SK-N-MC (cell line): ENCODE measurements at regions not wholly inside any gene's neighbourhood (a gene's known extent, or its start where the extent isn't known, plus 50 kb on each side); places are given as distances from the start of the nearest gene placed in this dataset.
"Not testable (repeated sequence)": the region's sequence is repeated elsewhere in the genome, so short reads cannot be mapped to it uniquely, and the experiment has no call there.

ENCODE experiments used
- DNase-seq: peaks from one replicate; pipeline ENCODE4 v3.0.0-alpha.2; 2011; ENCODE audit warnings: low read depth, low spot score
- H3K27ac ChIP-seq: fragments of 200-600 bp; sonication (generic); 2 replicates; pipeline ENCODE4 v1.5.1; 2016; ENCODE audit warnings: mixed run types
- H3K36me3 ChIP-seq: fragments of 200-600 bp; sonication (generic); 2 replicates; pipeline ENCODE4 v1.6.1; 2017; ENCODE audit warnings: antibody characterized with exemption, low read length, mixed read lengths; ENCODE audit not compliant: insufficient read depth
- H3K4me3 ChIP-seq: fragments of 200-600 bp; sonication (generic); 2 replicates; pipeline ENCODE4 v1.5.1; 2016
- H3K9ac ChIP-seq: fragments of 200-600 bp; sonication (generic); 2 replicates; pipeline ENCODE4 v1.8.0; 2017; ENCODE audit warnings: mixed run types, mixed read lengths; ENCODE audit not compliant: insufficient read length
- H3K9me3 ChIP-seq: fragments of 200-600 bp; sonication (generic); 2 replicates; pipeline ENCODE4 v1.6.1; 2017; ENCODE audit warnings: low read depth, mild to moderate bottlenecking, antibody characterized with exemption, low read length, moderate library complexity, mixed read lengths
- EZH2 ChIP-seq: fragments of 200-600 bp; sonication (generic); IDR thresholded peaks from one replicate; pipeline ENCODE4 v1.6.1; 2017; ENCODE audit warnings: antibody characterized with exemption
- FOXP2 ChIP-seq: optimal IDR thresholded peaks from 2 replicates; pipeline ENCODE3; 2011; ENCODE audit warnings: mild to moderate bottlenecking, moderate library complexity; ENCODE audit not compliant: insufficient read depth; ENCODE audit errors: extremely low read length, control extremely low read depth
- POLR2AphosphoS5 ChIP-seq: IDR thresholded peaks from 2 replicates; pipeline ENCODE4 v1.6.1; 2012; ENCODE audit warnings: mild to moderate bottlenecking, low read depth, low read length, borderline replicate concordance

GRCh38 chr4:95898226-95898625, 58.3 kb downstream of the PDHA2 start:
- Histone ChIP-seq H3K27ac (no peak overlapping the region), H3K9ac (no peak overlapping the region), H3K36me3 (no peaks in the 10 kb centered on the region), H3K4me3 (no peak overlapping the region), H3K9me3 (no peaks in the 10 kb centered on the region)
- no peak for DNase-seq
- TF ChIP-seq FOXP2, result no peak
- TF ChIP-seq EZH2, result no peak
- TF ChIP-seq POLR2AphosphoS5, result no peak

GRCh38 chr4:95909211-95909610, 69.3 kb downstream of the PDHA2 start:
- no peak for DNase-seq
- H3K27ac ChIP-seq, result no peak overlapping the region
- H3K36me3 ChIP-seq, result no peaks in the 10 kb centered on the region
- no peak for TF ChIP-seq FOXP2
- no peak for TF ChIP-seq POLR2AphosphoS5
- no peak for TF ChIP-seq EZH2
- H3K4me3 ChIP-seq, result no peak overlapping the region
- H3K9me3 ChIP-seq, result no peaks in the 10 kb centered on the region
- H3K9ac ChIP-seq, result no peak overlapping the region

- Histone ChIP-seq H3K9ac (no peak overlapping the region), H3K4me3 (no peak overlapping the region), H3K9me3 (no peaks in the 10 kb centered on the region), H3K36me3 (no peaks in the 10 kb centered on the region), H3K27ac (no peak overlapping the region)
- TF ChIP-seq POLR2AphosphoS5 (no peak), EZH2 (no peak), FOXP2 (no peak)
- no peak for DNase-seq
Observed at GRCh38 chr4:95910749-95911148, 70.9 kb downstream of the PDHA2 start.

- DNase-seq, result no peak
- no peak overlapping the region for H3K27ac ChIP-seq
- no peaks in the 10 kb centered on the region for H3K36me3 ChIP-seq
Observed at GRCh38 chr4:95921470-95921869, 81.6 kb downstream of the PDHA2 start.

GRCh38 chr4:95929448-95930064, 89.7 kb downstream of the PDHA2 start:
- Histone ChIP-seq H3K27ac (no peak overlapping the region), H3K9me3 (no peaks in the 10 kb centered on the region), H3K9ac (no peak overlapping the region), H3K4me3 (no peak overlapping the region), H3K36me3 (no peaks in the 10 kb centered on the region)
- no peak for DNase-seq
- TF ChIP-seq POLR2AphosphoS5 (no peak), EZH2 (no peak)

More at GRCh38 chr4:95921470-95921869, 81.6 kb downstream of the PDHA2 start:
- no peak overlapping the region for H3K4me3 ChIP-seq
- H3K9me3 ChIP-seq, result no peaks in the 10 kb centered on the region
- H3K9ac ChIP-seq, result no peak overlapping the region
- TF ChIP-seq POLR2AphosphoS5, result no peak
- no peak for TF ChIP-seq EZH2

GRCh38 chr4:95939141-95939540, 99.2 kb downstream of the PDHA2 start:
- Histone ChIP-seq H3K27ac (no peak overlapping the region), H3K4me3 (no peak overlapping the region), H3K9ac (no peak overlapping the region), H3K36me3 (no peaks in the 10 kb centered on the region), H3K9me3 (no peaks in the 10 kb centered on the region)
- no peak for DNase-seq
- no peak for TF ChIP-seq EZH2
- no peak for TF ChIP-seq FOXP2
- TF ChIP-seq POLR2AphosphoS5, result no peak

GRCh38 chr4:95949136-95949765, 109.4 kb downstream of the PDHA2 start:
- Histone ChIP-seq H3K27ac (no peak overlapping the region), H3K9me3 (no peaks in the 10 kb centered on the region)

GRCh38 chr4:95949808-95950207, 109.9 kb downstream of the PDHA2 start:
- Histone ChIP-seq H3K27ac (no peak overlapping the region), H3K9me3 (no peaks in the 10 kb centered on the region), H3K36me3 (no peaks in the 10 kb centered on the region), H3K9ac (no peak overlapping the region), H3K4me3 (no peak overlapping the region)
- TF ChIP-seq POLR2AphosphoS5 (no peak), EZH2 (no peak)
- no peak for DNase-seq

More at GRCh38 chr4:95949136-95949765, 109.4 kb downstream of the PDHA2 start:
- Histone ChIP-seq H3K4me3 (no peak overlapping the region), H3K9ac (no peak overlapping the region), H3K36me3 (no peaks in the 10 kb centered on the region)
- TF ChIP-seq EZH2, result no peak
- no peak for TF ChIP-seq FOXP2
- no peak for TF ChIP-seq POLR2AphosphoS5
- no peak for DNase-seq

GRCh38 chr4:95952538-95952937, 112.6 kb downstream of the PDHA2 start:
- H3K9me3 ChIP-seq, H3K9ac ChIP-seq, H3K36me3 ChIP-seq, DNase-seq, H3K27ac ChIP-seq, H3K4me3 ChIP-seq: not testable (repeated sequence)
